Nephron (organoid): ENCODE measurements at regions not wholly inside any gene's neighbourhood (a gene's known extent, or its start where the extent isn't known, plus 50 kb on each side); places are given as distances from the start of the nearest gene placed in this dataset.
"Not testable (repeated sequence)": the region's sequence is repeated elsewhere in the genome, so short reads cannot be mapped to it uniquely, and the experiment has no call there.

Source experiments
- H3K27ac Mint-ChIP-seq, 3 experiments: 2 replicates each; pipeline ENCODE4 v1.8.0; 2020; ENCODE audit warnings: mixed read lengths in 3 of 3, mild to moderate bottlenecking in 2 of 3, moderate library complexity in 1 of 3
- H3K27me3 Mint-ChIP-seq: 2 replicates; pipeline ENCODE4 v1.8.0; 2021; ENCODE audit warnings: low read depth, mild to moderate bottlenecking, moderate library complexity, mixed read lengths
- H3K36me3 Mint-ChIP-seq: 2 replicates; pipeline ENCODE4 v1.8.0; 2020; ENCODE audit warnings: low read depth, mixed read lengths
- H3K4me1 Mint-ChIP-seq: 2 replicates; pipeline ENCODE4 v1.8.0; 2020; ENCODE audit warnings: mixed read lengths
- H3K4me3 Mint-ChIP-seq, 3 experiments: 2 replicates each; pipeline ENCODE4 v1.8.0; 2020; ENCODE audit warnings: mild to moderate bottlenecking in 3 of 3, mixed read lengths in 3 of 3, moderate library complexity in 2 of 3
- H3K9me3 Mint-ChIP-seq: 2 replicates; pipeline ENCODE4 v1.8.0; 2020; ENCODE audit warnings: mixed read lengths
- CTCF ChIP-seq, 3 experiments: fragments of 200-600 bp; sonication (generic); IDR thresholded peaks; one replicate each; pipeline ENCODE4 v1.5.0; 2021; ENCODE audit warnings: antibody characterized with exemption in 3 of 3; ENCODE audit not compliant: unreplicated experiment in 3 of 3

- TF ChIP-seq CTCF (IDR thresholded peaks at IDR 0.05; ENCODE audit: unreplicated experiment in 3 of 3), result no peak
- Mint-ChIP-seq H3K4me1 (peaks cover 13% of the 10 kb centered on the region), H3K36me3 (no peaks in the 10 kb centered on the region), H3K27me3 (peaks cover 5% of the 10 kb centered on the region), H3K9me3 (no peaks in the 10 kb centered on the region), H3K4me3 (no peak overlapping the region), H3K27ac (peak overlapping the region in 1 of 3 experiments; percentile 28)
These were observed 104.0 kb downstream of the CEP44 start for GRCh38 chr4:174387721-174388120.

DNA sequence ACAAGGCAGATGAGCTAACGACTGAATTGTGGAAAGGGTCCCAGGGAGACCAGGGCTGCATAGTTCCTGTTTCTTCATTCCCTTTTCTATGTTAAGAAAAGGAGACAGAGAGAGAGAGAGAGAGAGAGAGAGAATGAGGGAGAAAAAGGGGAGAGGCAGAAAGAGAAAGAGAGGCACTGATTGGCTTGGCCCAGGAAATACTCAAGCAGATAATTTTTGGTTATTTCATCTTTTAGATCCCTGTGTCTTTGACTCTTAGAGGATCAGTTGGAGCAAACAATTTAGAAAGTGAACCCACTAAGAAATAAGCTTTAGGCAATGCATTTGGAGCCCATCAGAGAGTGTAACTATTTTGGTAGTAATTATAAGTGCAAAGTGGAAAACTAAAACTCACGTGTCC lies 103.4 kb downstream of the CEP44 start:
- Mint-ChIP-seq H3K36me3 (no peaks in the 10 kb centered on the region), H3K27ac (peak overlapping the region in 2 of 3 experiments; percentile 28 to 34), H3K4me1 (peaks cover 13% of the 10 kb centered on the region), H3K4me3 (no peak overlapping the region), H3K27me3 (peaks cover 5% of the 10 kb centered on the region), H3K9me3 (no peaks in the 10 kb centered on the region)
- TF ChIP-seq CTCF (IDR thresholded peaks at IDR 0.05; ENCODE audit: unreplicated experiment in 3 of 3), result no peak

- Mint-ChIP-seq H3K27me3 (no peaks in the 10 kb centered on the region), H3K9me3 (no peaks in the 10 kb centered on the region), H3K4me1 (peaks cover 8% of the 10 kb centered on the region), H3K27ac (no peak overlapping the region), H3K36me3 (no peaks in the 10 kb centered on the region), H3K4me3 (no peak overlapping the region)
- no peak for TF ChIP-seq CTCF (IDR thresholded peaks at IDR 0.05; ENCODE audit: unreplicated experiment in 3 of 3)
These were observed 100.1 kb downstream of the CEP44 start for GRCh38 chr4:174383783-174384182.

DNA sequence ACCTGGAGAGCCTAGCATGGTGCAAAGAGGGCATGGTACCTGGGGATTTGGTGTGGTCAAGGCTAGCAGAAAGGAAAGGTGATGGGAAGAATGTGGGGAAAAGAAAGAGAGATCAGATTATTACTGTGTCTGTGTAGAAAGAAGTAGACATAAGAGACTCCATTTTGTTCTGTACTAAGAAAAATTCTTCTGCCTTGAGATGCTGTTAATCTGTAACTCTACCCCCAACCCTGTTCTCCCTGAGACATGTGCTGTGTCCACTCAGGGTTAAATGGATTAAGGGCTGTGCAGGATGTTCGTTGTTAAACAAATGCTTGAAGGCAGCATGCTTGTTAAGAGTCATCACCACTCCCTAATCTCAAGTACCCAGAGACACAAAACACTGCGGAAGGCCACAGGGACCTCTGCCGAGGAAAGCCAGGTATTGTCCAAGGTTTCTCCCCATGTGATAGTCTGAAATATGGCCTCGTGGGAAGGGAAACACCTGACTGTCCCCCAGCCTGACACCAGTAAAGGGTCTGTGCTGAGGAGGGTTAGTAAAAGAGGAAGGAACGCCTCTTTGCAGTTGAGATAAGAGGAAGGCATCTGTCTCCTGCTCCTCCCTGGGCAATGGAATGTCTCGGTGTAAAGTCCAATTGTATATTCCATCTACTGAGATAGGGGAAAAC lies 99.4 kb downstream of the CEP44 start:
- not testable (repeated sequence) for H3K27me3 Mint-ChIP-seq, H3K4me1 Mint-ChIP-seq, H3K4me3 Mint-ChIP-seq, H3K36me3 Mint-ChIP-seq, H3K9me3 Mint-ChIP-seq
- peak overlapping the region in 1 of 3 experiments; percentile 60 for H3K27ac Mint-ChIP-seq
